LNCAP (cell line): ENCODE measurements at regions not wholly inside any gene's neighbourhood (a gene's known extent, or its start where the extent isn't known, plus 50 kb on each side); places are given as distances from the start of the nearest gene placed in this dataset.

Experiments used
- CTCF ChIP-seq: fragments of 450-650 bp; IDR thresholded peaks from 2 replicates; pipeline ENCODE4 v1.5.1; 2017; ENCODE audit warnings: mild to moderate bottlenecking

- TF ChIP-seq CTCF: no peak
Observed at GRCh38 chr10:90328896-90329295, 528.9 kb downstream of the HTR7 start.

GRCh38 chr10:90337316-90337715 is 520.5 kb downstream of the HTR7 start:
- TF ChIP-seq CTCF: no peak

DNA sequence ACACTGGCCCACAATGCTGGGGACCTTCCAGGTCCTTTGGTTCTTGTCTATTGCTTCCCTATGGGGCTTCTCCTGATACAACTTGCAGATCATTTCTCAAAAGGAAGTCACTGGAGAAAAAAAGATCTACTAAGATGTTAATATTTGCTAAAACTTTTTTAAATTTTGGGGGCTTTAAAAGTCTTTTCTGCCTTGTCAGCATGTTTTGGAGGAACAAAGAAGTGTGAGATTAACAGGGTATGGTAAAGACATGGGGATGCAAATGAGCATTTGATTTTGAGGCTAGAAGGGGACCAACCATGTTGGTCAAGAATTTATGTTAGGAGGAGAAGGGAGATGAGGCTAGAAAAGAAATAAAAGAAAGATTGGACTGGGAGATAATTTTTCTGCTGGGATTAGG is 515.4 kb downstream of the HTR7 start:
- TF ChIP-seq CTCF: no peak

GRCh38 chr10:90344226-90344625 is 513.6 kb downstream of the HTR7 start:
- TF ChIP-seq CTCF: no peak

DNA sequence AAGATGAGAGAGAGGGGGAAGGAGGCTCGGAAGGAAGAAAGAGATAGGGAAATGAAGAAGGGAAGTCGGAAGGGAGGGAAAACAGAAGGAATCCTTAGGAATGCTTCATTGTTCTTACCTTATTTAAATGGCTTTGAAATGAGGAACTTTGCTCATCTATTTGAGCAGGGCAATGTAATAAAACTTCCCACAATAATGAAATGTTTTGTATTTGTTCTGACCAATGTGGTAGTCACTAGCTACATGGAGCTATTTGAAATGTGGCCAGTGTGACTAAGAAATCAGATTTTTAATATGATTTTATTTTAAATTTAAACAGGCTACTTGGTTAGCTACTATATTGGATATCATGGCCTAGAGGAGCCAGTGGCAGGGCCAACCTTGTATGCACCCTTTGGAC is 510.6 kb downstream of the HTR7 start:
- TF ChIP-seq CTCF: no peak

DNA sequence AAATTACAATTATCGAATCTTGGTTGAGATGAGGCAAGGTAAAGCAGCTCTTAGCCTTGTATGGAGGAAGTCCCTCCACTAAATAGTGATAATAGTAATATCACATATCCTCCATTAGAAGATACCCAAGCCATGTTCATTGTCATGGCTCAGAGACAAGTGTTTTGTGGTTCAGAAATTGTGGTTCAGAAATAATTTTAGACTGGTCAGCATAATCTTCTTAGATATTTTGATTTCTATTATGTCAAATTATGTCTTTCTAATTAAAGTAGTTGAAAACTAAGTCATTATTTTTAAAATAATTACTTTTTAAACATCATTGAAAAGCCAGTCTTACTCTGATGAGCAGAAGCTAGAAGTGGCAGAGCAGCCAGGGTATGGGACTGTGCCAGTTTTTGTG is 507.7 kb downstream of the HTR7 start:
- no peak for TF ChIP-seq CTCF

DNA sequence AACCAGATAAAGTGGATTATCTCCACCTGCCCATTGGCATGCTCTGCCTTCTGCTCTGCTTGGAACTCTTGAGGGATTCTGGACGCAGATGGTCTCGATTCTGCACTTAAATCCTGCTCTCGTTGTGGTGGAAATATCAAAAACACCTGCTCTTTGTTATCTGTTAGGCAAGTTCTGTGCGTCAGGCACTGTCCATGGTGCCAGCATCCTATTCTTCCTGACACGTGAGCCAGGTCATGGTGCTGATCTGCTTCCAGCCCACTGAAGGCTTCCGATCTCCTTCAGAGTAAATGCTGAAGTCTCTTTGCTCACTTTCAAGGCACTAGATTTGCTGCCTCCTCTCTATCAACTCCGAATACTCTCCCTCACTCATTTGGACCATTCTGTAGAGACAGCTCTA is 505.6 kb downstream of the HTR7 start:
- TF ChIP-seq CTCF: no peak

DNA sequence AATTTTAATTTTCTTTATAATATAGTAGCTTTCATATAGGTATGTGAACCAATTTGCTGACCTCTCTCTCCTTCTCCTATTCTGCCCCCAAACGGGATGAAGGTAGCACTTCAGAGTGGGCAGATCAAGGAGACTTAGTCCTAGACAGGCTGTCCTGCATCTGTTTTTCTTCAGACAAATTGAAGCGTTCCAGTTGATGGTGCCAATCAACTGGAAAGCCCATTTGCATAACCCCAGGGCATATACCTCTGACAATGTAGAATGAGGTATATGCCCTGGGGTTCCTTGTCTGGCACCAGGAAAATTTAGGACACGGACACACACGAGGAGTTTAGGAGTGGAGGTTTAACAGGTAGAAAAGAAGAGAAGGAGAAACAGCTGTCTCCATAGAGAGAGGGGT is 502.9 kb downstream of the HTR7 start:
- TF ChIP-seq CTCF: no peak
